ENCODE measurements at regions not wholly inside any gene's neighbourhood (a gene's known extent, or its start where the extent isn't known, plus 50 kb on each side); places are given as distances from the start of the nearest gene placed in this dataset.

DNA sequence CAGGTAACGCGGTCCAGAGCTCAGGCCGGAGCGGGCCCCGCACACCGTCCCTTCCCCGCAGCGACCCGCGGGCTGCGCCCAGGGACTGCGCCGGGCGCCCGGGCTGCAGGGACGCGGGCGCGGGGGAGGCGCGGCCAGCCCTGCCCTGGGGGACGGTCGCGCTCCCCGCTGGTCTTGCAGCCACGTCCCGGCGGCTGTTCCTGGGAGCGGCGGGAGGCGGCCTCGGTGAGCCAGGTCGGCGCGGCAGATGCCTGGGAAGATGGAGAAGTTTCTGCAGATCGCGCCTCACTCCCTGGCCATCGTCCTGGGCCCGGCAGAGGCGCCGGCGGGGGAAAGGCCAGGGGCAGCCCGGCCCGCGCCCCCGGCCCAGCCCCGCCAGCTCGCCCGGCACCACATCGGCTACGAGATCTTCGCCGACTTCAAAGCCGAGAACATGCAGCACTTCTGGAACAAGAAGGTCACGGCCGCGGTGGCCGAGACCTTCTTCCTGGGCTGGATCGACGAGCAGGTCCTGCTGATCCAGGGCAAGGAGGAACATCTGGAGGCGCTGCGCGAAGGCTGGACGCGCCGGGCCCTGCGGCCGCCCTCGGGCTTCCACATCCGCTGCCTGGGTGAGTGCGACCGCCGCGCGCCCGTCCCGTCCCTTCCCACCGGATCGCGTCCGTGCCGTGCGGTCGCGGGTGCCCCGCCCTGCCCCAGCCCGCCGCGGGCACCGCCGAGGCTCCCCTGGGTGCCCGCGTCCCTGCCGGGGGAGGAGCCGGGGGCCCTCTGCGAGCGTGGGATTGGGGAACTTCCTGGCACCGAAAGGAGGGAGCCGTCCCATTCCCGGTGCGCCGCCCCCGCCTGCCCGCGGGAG, 107.4 kb upstream of the STOX2 start:
- DNase-seq (ENCODE audit: low spot score), result peak; percentile 46
- no peak for TF ChIP-seq CTCF (IDR thresholded peaks at IDR 0.05; ENCODE audit: borderline replicate concordance, control extremely low read depth, extremely low read depth, insufficient read depth, missing control alignments)
- in situ Hi-C loops (cut with MboI; ENCODE audit: low sequenced_read_pairs, unreplicated experiment), result no loop called here

GRCh38 chr4:183798301-183799253, 106.5 kb upstream of the STOX2 start:
- no peak for TF ChIP-seq CTCF (IDR thresholded peaks at IDR 0.05; ENCODE audit: borderline replicate concordance, control extremely low read depth, extremely low read depth, insufficient read depth, missing control alignments)
- in situ Hi-C loops (cut with MboI; ENCODE audit: low sequenced_read_pairs, unreplicated experiment), result no loop called here
- no peak for DNase-seq (ENCODE audit: low spot score)

DNA sequence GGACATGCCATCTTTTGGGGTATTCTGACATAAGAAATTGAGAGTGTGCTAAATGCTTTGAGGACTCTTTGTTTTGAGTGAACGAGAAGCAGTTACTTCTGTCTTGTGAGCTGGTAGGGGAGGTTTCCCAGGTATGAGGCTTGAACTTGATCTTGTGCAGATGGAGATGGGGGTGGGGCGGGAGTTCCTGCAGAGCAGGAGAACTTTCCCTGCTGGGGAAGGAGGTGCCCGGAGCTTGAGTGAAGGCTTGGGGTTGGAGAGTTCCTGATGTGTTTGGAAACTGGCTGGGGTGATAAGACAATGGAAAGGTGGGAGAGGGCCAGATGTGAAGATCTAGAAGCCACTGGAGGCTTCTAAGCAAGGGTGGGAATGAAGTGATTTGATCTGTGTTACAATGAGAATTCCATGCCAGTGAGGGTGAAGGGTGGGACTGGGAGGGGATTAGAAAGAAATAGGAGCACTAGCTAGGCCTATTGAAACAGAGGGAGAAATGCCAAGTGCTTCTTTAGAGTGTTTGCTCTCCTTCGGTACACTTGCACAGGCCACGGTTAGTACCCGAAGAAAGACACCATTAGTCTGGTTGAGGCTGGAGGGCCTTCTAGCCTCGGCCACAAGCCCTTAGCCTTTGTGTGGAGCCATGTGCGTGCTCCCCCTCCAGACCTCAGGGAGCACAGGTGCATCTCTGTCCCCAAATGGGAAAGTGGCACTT, 103.5 kb upstream of the STOX2 start:
- no peak for TF ChIP-seq CTCF (IDR thresholded peaks at IDR 0.05; ENCODE audit: borderline replicate concordance, control extremely low read depth, extremely low read depth, insufficient read depth, missing control alignments)
- in situ Hi-C loops (cut with MboI; ENCODE audit: low sequenced_read_pairs, unreplicated experiment), result no loop called here
- DNase-seq (ENCODE audit: low spot score), result no peak

- in situ Hi-C loops (cut with MboI; ENCODE audit: low sequenced_read_pairs, unreplicated experiment), result no loop called here
- TF ChIP-seq CTCF (IDR thresholded peaks at IDR 0.05; ENCODE audit: borderline replicate concordance, control extremely low read depth, extremely low read depth, insufficient read depth, missing control alignments), result no peak
- no peak for DNase-seq (ENCODE audit: low spot score)
Measured at GRCh38 chr4:183806341-183806740, 98.8 kb upstream of the STOX2 start.

GRCh38 chr4:183807420-183808096, 97.5 kb upstream of the STOX2 start:
- DNase-seq (ENCODE audit: low spot score), result no peak
- no peak for TF ChIP-seq CTCF (IDR thresholded peaks at IDR 0.05; ENCODE audit: borderline replicate concordance, control extremely low read depth, extremely low read depth, insufficient read depth, missing control alignments)
- in situ Hi-C loops (cut with MboI; ENCODE audit: low sequenced_read_pairs, unreplicated experiment), result no loop called here

DNA sequence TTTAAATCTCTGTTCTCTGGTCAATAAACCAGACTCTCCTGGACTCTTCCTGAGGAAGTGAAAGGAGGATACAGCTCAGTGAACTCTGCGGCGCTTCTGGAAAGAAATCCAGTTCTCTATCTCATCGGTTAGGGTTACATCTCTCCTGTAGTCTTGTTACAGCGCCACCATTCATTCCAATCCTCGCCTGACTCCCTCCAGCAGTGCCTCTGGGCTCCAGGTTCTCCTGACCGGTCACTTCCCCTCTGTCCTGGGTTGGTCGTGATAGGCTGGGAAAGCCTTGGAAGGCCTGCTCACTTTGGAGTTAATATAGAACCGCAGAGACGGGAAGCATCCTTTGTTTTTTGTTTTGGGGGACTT, 97.0 kb upstream of the STOX2 start:
- no peak for TF ChIP-seq CTCF (IDR thresholded peaks at IDR 0.05; ENCODE audit: borderline replicate concordance, control extremely low read depth, extremely low read depth, insufficient read depth, missing control alignments)
- no peak for DNase-seq (ENCODE audit: low spot score)
- in situ Hi-C loops (cut with MboI; ENCODE audit: low sequenced_read_pairs, unreplicated experiment), result no loop called here

Data from GM13976 (cell line).